ENCODE measurements at regions not wholly inside any gene's neighbourhood (a gene's known extent, or its start where the extent isn't known, plus 50 kb on each side); places are given as distances from the start of the nearest gene placed in this dataset.

DNA sequence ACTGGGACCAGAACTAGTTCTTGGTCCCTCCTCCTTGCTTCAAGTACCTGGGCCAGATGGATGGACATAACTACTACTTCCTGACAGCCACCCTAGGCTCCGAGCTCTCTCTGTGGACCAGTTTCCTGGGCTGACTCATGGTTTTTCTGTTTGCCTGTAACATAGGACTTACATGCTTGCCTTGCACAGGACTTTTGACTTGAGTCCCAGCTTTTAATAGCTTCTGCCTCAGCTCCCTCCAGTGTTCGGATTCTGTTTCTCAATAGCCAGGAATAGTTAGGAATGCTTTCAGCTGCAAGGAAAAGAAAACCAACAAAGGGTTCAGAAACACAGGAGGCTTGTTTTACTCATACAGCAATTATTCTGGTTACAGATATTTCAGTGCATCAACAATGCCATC is 405.9 kb downstream of the ZNF536 start:
- peaks cover 0 to 4% of the 10 kb centered on the region in 2 experiments; a peak in 1 of 5 replicates for H3K9me3 Mint-ChIP-seq
- Histone ChIP-seq H3K14ac (ENCODE audit: insufficient read depth, low read length) (no peak overlapping the region), H3K9me3 (ENCODE audit: control insufficient read depth, low read depth, low read length) (no peaks in the 10 kb centered on the region), H2BK12ac (ENCODE audit: insufficient read length, low read depth, low read length) (no peak overlapping the region), H3K27ac (ENCODE audit: insufficient read length, low read depth, low read length) (no peak overlapping the region), H2AK5ac (ENCODE audit: insufficient read length, low read length) (no peak overlapping the region), H2AFZ (ENCODE audit: low read length) (no peak overlapping the region), H3T11ph (ENCODE audit: low read length) (no peak overlapping the region), H2BK15ac (ENCODE audit: low read depth, low read length) (no peak overlapping the region), H2BK20ac (ENCODE audit: low read depth, low read length, poor library complexity, severe bottlenecking) (no peak overlapping the region), H3K27me3 (ENCODE audit: insufficient read depth, low read length) (no peaks in the 10 kb centered on the region), H4K5ac (ENCODE audit: insufficient read length, low read depth, low read length) (no peak overlapping the region), H3K56ac (ENCODE audit: insufficient read length, low read depth, low read length) (no peak overlapping the region), H3K9ac (ENCODE audit: extremely low read depth, insufficient read length, low read length) (no peak overlapping the region), H2BK5ac (ENCODE audit: insufficient read length, low read length) (no peak overlapping the region), H3K4ac (ENCODE audit: low read depth, low read length) (no peak overlapping the region), H3K79me2 (ENCODE audit: insufficient read depth, low read length) (no peaks in the 10 kb centered on the region), H3K4me1 (ENCODE audit: insufficient read depth, low read length) (no peaks in the 10 kb centered on the region), H4K20me1 (ENCODE audit: control insufficient read depth, insufficient read depth, insufficient read length) (no peaks in the 10 kb centered on the region), H3K18ac (ENCODE audit: insufficient read length, low read depth, low read length) (no peak overlapping the region), H3K79me1 (ENCODE audit: insufficient read depth, low read depth, low read length, poor library complexity, severe bottlenecking) (no peaks in the 10 kb centered on the region), H4K91ac (ENCODE audit: insufficient read length, low read depth, low read length) (no peak overlapping the region), H3K23me2 (ENCODE audit: insufficient read length, low read depth, low read length, poor library complexity, severe bottlenecking) (no peaks in the 10 kb centered on the region), H3K4me2 (ENCODE audit: insufficient read depth, insufficient read length, low read length) (no peak overlapping the region), H3K23ac (ENCODE audit: insufficient read length, low read depth, low read length) (no peak overlapping the region), H2BK120ac (ENCODE audit: low read depth, low read length, poor library complexity, severe bottlenecking) (no peak overlapping the region), H4K8ac (replicated peaks; ENCODE audit: insufficient read length, low read depth, low read length) (no peak overlapping the region)
- DNase-seq = no peak
- TF ChIP-seq, protein P1, sequence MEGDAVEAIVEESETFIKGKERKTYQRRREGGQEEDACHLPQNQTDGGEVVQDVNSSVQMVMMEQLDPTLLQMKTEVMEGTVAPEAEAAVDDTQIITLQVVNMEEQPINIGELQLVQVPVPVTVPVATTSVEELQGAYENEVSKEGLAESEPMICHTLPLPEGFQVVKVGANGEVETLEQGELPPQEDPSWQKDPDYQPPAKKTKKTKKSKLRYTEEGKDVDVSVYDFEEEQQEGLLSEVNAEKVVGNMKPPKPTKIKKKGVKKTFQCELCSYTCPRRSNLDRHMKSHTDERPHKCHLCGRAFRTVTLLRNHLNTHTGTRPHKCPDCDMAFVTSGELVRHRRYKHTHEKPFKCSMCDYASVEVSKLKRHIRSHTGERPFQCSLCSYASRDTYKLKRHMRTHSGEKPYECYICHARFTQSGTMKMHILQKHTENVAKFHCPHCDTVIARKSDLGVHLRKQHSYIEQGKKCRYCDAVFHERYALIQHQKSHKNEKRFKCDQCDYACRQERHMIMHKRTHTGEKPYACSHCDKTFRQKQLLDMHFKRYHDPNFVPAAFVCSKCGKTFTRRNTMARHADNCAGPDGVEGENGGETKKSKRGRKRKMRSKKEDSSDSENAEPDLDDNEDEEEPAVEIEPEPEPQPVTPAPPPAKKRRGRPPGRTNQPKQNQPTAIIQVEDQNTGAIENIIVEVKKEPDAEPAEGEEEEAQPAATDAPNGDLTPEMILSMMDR (conservative IDR thresholded peaks at IDR 0.05) = no peak
- H3K4me1 Mint-ChIP-seq = peaks cover 0 to 7% of the 10 kb centered on the region in 2 experiments; a peak in 1 of 4 replicates
- WGBS (ENCODE audit: extremely low coverage, insufficient read length, low lambda C conversion rate) = no CpG with 5 or more reads among the region's 2 CpGs
- no peaks in the 10 kb centered on the region for H3K36me3 Mint-ChIP-seq (ENCODE audit: insufficient read depth in 1 of 3, low read depth in 3 of 3)
- peaks cover 3% of the 10 kb centered on the region for H3K27me3 Mint-ChIP-seq (ENCODE audit: low read depth)
- no peak overlapping the region for H3K4me3 Mint-ChIP-seq
- H3K27ac Mint-ChIP-seq = no peak overlapping the region

Data from H9 (cell line).